RKO (cell line): ENCODE measurements at regions not wholly inside any gene's neighbourhood (a gene's known extent, or its start where the extent isn't known, plus 50 kb on each side); places are given as distances from the start of the nearest gene placed in this dataset.
"Not testable (repeated sequence)": the region's sequence is repeated elsewhere in the genome, so short reads cannot be mapped to it uniquely, and the experiment has no call there.

ENCODE experiments used
- DNase-seq: peaks from one replicate; pipeline ENCODE4 v3.0.0-alpha.2; 2016; ENCODE audit warnings: low spot score

DNA sequence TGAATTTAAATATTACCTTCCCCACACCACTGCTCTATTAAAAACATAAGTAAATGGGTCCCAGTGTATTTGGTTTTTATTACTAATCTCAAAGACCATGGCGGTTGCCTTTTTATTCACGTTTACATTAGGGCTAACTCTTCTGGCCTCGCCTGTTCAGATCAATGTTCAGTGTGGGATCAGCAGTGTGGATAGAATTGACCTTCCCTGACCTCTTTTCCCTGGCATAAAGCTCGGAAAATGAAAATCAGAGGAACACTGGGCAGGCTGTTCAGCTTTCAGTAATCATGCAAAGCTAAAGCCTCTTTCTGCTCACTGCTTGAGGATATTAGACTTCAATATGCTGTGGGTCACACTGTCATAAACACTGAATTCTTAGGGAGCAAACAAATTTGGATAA lies 422.6 kb upstream of the ONECUT1 start:
- no peak for DNase-seq

DNA sequence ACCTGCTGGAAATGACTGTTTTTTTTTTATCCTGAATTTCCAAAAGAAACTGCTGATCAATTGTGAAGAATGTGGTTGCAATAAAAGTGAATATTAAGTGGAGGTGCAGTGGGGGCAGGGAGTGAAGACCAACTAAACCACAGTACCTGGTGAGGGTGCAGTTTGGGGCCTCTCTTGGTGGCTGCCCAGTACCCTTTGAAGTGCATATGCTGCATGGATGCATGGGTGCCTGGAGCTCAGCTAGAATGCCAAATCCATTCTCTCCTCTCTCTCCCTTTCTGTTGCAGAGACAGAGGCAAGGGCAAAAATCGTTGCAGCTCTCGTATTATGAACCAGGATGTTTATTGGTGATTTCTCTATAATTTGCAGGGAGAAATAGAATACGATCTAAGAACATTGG lies 420.5 kb upstream of the ONECUT1 start:
- no peak for DNase-seq

DNA sequence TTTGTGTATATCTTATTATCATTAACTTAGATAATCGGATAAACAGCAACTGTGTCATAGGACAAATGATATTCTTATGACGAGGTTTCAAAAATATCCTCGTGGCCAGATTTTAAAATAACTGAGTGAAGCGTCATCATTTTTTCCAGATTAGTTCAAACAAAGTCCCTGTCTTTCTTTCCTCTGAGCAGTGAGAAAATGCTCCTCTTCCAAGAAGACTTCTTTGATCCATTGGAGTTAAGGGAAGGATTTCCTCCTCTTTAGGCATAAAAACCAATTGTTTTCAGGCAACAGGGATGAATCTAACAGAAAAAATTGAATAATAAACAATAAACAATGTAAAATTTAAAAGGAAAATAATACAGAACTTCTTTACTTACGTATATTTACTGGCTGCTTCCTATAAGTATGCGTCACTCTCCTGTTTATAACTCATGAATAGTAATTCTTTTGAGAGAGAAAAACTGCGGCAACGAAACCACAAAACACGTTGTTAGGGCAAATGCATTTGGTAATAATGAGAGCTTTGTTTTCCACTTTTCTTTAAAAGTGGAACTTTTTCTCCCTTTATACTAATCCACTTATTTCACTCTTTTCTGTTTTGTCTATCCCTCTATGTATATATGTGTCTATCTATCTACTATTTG lies 419.4 kb upstream of the ONECUT1 start:
- DNase-seq = no peak

DNA sequence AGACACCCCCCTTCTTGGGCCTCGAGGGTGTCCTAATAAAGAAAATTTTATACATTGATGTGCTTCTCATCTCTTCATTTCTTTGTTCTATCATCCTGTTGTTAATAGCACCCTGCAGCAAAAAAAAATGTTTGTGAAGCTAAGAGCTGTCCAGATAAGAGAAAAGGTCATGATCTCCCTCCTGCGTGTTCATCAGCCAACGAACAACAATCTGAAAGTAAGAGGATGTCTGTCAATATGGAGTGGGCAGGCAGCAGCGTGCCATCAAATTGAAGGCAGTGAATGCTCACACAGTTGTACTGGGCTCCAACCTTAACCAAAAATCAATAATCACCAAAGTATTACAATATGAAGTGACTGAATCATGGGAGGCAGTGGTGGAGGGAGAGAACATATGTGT lies 418.6 kb upstream of the ONECUT1 start:
- DNase-seq = no peak

DNA sequence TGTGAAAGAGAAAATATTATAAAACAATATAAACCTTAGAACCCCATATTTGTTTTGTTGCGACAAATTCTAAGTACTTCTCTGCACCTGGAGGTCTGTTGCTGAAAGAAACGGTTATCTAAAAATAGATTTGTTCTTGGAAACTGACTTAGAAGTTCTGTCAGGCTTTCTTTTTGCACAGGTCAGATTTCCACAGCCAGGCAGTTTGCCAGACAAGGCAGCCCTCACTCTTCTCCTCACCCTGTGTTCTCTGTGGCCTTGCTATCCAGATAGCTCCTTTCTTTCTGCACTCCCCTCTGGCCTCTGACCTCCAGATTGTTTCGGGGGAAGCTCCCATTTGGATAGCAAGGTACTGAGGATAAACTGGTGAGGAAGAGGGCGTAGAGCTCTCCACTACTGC lies 413.3 kb upstream of the ONECUT1 start:
- no peak for DNase-seq

DNA sequence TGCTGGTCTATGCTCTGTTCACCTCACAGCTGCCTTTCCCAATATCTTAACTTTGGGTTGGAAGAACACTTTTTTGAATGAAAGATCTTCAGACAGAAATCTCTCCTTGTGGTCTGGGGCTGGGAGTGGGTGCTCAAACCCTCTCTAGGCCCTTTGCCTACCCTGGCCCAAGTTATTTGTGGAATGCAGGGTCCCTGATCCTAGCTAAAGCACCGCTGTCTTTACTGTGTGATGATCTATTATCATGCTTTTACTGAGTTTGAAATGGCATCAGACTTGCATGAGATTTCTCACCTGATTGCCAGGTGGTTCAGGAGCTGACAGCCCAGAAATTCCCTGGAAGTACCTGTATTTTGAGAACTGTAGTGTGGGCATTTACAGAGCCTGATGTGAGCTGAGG lies 412.7 kb upstream of the ONECUT1 start:
- DNase-seq = no peak

DNA sequence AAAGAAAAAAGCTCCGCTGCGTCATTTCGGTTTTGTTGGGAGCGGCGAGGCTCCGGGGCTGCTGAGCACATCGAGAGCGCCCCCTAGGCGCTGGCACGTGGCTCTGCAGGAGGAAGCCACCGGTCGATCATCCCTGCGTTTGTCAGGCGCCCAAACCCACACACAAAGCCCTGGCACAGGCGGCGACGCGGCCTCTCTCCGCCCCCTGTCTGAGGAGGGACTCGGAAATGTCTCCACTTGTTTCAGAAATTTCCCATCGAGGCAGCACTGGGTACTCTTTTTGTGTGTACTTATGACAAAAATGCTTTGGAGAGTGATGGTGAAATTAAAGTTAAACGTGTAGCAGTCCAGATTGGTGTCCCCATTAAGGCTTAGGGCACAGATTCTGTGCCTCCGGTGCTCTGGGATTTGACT lies 407.3 kb upstream of the ONECUT1 start:
- peak; percentile 71 for DNase-seq

DNA sequence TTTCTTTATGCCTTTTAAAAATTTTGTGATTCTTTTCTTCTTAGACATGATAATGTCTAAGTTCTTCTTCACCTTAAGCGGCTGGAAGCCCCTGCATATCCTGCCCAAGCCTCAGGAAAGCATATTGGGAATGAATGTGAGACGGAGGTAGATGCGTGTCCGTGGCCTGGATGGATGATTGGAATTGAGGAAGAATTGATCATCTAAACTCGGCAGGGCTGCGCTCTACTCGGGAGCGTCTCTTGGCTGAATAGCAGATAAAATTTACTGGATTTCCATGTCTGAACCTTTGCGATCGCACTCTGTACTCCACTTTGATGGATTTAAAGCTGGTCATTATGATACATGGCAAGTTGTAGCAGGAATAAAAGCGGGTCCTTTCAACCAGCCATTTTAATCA lies 406.7 kb upstream of the ONECUT1 start:
- DNase-seq = no peak

DNA sequence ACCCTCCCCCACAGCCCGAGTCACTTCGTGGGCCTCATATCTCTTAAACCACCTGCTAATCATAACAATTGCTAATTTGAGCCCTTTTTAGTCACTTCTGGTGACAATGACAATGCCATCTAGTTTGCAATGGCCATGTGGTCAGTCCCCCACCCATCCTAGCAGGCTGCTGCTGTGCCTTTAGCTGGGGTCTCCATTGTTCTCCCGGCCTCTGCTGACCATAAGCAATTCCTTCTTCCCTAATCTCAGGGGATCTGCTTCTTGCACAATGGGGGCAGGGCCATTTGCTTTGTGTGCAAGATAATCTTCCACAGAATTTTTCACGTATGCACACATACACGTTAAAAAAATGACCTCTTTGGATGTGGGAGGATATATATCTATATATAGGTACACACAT lies 406.1 kb upstream of the ONECUT1 start:
- DNase-seq = no peak

DNA sequence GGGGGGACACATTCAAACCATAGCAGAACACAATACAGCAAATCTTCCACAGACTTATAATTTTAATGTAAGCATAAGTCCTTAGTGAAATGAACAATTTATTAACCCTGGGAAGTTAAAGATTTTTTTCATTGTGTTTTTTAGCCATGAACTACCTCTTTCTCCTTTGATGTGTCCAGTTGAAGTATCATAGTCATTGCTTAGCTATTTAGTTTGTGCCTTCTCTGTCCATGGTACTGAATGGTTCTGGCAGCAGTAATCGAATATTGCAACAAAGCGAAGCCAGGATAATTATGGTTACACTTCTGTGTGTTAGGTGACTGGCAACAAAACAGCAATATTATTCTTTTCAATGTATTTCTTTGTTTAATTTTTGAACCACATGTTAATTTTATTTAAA lies 403.0 kb upstream of the ONECUT1 start:
- peak; percentile 63 for DNase-seq

DNA sequence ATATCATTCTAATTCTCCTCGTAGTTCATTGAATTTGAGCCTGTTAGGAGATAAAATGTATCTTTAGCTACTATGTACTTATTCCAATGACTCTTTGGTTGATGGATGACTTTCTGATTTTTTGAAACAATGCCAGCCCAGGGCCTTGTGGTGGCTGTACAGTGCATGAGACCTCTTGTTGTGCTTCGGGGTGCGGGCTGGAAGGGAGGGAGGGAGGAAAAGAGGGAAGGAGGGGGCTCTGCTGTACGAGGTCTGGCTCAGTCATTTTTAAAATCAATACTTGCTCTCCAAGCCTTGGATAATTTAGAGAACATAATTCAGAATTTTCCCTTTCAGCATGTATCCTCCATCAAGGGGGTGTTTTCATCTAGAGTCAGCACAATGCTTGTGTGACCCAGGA lies 399.7 kb upstream of the ONECUT1 start:
- DNase-seq = no peak

DNA sequence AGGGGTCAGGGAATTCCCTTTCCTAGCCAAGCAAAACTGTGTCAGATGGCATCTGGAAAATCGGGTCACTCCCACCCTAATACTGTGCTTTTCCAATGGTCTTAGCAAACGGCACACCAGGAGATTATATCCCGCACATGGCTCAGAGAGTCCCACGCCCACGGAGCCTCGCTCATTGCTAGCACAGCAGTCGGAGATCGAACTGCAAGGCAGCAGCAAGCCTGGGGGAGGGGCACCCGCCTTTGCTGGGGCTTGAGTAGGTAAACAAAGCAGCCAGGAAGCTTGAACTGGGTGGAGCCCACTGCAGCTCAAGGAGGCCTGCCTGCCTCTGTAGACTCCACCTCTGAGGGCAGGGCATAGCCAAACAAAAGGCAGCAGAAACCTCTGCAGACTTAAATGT lies 393.3 kb upstream of the ONECUT1 start:
- DNase-seq = not testable (repeated sequence)

DNA sequence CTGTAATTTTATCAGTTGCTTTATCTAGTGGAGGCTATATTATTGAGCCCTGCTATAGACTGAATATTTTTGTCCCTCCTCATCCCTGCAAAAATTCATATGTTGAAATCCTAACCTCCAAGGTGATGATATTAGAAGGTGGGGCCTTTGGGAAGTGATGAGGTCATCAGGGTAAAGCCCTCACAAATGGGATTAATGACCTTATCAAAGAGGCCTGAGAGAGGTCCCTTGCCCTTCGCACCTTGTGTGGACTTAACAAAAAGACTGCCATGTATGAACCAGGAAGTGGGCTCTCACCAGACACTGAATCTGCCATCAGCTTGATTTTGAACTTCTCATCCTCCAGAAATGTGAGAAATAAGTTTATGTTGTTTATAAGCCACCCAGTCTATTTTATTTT lies 381.4 kb upstream of the ONECUT1 start:
- no peak for DNase-seq

DNA sequence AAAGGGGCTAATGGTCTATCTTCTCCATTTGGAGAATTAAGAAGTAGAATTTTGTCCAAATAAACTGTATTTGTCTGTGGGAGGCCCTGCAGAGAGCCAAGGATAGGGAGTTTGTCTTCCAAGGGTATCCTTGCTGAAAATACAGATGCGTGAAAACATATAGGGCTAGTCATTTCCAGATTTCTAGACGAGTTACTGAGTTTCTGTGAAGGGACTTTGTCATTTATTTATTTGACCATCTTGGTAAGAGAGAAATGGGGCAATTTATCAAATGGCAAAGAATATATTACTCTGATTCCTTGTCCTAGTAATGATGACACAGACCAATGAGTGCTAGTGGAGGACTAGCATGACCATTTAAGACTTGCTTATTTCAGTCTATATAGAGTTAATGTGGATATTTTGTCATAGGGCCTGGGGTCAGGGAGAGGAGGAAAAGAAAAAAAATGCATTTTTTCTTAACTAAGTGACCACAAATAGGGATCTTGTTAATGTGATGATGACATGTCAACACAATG lies 376.6 kb upstream of the ONECUT1 start:
- no peak for DNase-seq

DNA sequence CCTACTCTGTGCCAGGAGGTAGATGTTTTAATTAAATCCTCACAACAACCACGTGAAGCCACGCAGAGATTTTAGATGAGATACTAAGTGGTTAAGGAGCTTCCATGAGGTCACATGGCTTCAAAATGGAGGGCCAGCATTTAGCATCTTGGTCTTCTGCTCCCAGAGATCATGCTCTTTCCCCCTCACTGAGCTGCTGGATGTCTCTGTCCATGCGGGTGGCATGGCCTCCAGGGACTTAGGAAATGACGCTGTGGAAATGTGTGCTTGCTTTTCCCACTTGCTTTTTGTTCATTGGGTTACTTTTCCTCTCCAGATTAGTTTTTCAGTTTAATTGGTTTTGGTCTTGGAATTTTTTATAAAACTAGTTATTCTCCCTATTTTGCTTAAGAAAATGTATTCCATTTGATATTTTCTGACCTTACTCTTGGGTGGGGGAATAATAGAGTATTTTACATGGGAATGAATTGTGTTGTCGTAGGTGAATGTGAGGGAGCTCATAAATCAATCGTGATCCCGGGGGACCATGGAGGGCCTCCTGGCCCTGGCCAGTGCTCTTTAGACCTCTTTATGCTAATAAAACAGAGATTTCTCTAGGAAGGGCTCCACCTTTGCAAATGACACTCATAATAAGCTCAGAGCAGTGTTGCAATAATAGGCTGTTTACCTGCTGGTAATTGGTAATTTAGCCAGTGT lies 376.0 kb upstream of the ONECUT1 start:
- DNase-seq = no peak

DNA sequence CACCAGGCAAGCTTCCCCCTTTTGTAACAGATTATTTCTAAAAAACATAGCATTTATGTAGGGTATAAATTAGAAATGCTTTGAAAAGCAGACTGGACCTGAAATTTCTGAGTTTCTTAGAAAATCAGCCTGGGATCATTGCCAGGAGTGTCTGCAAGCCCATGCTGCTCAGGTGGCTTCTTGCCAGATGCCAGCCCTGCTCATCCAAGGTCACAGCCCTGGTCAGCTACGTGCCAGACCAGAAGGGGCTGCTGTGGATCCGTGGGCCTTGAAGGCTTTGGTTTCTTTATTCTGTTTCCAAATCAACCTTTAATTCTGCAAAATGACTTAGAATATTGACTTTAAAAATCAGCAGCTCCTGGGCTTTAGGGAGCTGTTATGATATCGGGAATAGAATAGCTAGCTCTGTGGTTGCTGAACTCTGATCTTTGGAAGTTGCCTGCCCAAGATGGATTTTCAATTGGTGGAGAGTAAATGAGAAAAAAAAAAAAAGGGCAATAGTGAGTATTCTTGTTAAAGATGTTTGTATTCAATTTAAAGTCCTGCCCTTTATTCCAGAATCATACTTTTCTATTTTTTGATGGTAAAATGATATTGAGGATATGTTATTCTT lies 370.1 kb upstream of the ONECUT1 start:
- DNase-seq = no peak

DNA sequence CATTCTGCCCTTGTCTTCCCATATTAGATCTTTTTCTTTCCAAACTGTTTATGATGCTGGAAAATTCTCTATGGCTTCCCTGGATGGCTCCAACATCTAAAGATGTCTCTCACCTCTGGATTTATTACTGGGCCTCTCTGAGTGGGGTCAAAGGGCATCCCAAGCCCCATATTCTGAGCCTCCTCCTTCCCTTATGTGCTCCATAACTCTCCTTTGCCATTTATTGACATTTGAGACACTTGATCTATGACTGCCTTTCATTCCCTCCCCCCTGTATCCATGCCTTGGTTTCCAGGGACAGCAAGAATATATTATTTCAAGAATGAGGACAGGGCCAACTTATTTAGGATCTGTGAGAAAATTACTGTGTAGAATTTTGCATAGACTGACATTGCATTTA lies 369.3 kb upstream of the ONECUT1 start:
- DNase-seq = no peak

DNA sequence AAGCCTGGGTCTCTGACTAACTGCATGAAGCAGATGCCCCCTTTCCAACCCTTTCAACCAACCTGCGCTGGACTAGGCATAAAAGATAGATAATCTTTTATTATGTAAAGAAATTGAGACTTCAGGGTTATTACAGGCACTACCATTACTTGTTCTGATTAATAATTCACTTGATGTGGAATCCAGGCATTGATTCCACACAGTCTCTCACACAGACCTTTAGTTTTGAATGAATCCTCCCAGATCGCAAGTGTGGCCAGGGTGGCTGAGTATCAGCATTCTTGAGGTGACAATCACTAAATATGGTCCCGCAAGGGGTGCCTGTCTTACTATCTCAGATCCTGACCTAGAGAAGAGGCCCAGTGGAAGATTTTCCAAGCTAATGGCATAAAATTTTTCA lies 368.9 kb upstream of the ONECUT1 start:
- no peak for DNase-seq

DNA sequence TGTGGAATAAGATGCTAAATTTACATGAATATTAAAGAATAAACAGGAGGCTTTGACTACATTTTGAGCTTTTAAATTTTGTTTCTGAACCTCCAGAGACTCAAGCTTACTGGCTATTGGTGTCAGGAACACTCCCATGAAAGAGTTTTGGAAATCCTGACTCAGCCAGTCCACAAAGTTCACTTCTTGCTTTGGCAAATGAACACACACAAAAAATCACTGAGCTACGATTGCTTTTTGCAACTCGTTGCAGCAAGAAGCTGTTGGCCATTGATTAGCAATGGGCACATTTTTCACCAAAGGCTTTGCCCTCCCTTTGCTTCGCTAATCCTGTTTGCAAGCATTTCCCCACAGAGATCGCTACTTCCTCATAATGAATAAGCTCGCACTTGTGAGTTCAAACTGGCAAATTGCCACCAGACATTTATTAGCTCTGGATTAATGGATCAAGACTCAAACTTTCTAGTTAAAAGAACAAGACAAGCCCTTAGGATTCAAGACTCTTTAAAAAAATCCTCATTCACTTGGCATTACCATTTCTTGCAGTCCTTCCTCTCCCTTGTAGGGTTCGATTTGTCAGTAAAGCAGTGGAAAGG lies 343.2 kb upstream of the ONECUT1 start:
- DNase-seq = no peak

DNA sequence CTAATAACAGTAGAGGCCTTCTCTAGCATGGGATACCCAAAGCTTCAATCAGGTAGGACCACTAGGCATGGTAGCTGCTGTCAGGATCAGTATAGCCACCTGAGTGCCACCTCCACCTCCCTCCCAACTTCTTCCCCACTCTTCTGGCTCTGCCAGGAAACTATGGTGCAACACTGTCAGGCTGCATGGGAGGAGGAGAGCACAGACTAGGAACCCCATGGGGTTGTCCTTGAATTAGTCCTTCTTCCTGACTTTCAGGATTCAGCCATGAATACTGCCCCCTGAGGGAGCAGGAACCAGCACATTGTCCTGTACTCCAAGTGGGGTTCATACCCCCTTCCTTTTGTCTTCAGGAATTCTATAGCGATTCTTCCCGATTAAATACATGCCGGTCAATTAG lies 340.8 kb upstream of the ONECUT1 start:
- DNase-seq = no peak

DNA sequence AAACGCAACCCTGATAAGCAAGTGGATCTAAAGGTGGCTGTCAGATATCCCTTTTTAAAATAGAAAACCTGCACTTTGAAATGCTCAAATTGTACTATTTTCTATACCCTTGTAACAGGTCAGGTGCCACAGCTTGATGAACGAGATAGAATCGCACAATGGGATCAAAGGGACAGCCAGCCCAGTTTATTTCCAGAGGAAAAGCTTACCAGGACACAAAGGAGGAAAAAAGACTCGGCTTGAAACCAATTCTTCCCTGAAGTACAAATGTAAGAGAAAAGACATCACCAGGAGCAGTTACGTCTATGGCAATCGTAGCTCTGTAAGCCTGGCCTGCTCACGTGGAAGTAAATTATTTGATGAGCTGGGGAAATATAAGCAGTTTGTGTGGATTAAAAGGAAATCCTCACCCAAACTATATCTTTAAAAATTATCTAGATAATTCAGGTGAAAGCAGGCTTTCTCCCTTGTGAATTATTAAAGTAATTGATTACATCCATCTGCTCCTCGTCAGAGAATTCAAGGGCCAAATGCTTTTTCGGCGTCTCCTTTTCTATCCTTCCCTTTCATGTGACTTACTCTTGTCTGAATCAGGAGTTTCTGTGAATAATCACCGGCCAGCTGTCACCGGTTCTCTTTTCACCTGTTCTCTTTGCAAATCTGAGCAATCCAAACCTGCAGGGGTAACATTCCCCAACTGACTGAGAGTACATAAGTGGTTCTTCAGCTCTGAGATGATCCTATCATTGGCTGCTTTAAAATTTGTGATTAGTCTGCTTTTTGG lies 339.2 kb upstream of the ONECUT1 start:
- no peak for DNase-seq

DNA sequence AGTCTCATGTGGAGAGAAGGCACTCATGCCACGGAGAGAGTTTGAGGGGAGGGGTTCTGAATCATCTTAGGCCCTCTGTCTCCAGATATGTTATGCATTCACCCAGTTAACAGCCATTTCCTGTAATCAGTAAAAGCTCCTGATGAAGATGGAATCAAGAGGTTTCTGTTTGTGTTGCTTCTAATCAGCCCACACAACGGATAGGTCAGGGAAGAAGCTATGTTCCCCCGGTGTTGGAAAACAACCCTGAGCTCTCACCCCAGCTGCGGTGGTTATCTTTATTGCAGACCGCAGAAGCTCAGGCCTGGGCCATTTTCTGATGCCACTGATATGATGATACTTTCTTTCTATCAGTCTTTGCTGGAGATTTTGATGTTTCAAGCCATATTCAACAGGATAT lies 338.5 kb upstream of the ONECUT1 start:
- no peak for DNase-seq
